Keratinocyte (primary cell): ENCODE measurements at regions not wholly inside any gene's neighbourhood (a gene's known extent, or its start where the extent isn't known, plus 50 kb on each side); places are given as distances from the start of the nearest gene placed in this dataset.

Experiments used
- DNase-seq: peaks from one replicate; pipeline ENCODE4 v3.0.0-alpha.2; 2011; ENCODE audit warnings: low read depth, missing footprints, low spot score
- FAIRE-seq: peaks from 2 replicates; lab custom pipeline; 2011; peaks lifted over from hg19 to GRCh38; lab: Jason Lieb, UNC
- H2AFZ ChIP-seq: 2 replicates; pipeline ENCODE4 v1.6.0; 2012; ENCODE audit warnings: low read length, control low read depth, inconsistent platforms; ENCODE audit not compliant: control insufficient read depth
- H3K27ac ChIP-seq: 2 replicates; pipeline ENCODE4 v1.5.1; 2011; ENCODE audit warnings: low read length; ENCODE audit not compliant: control insufficient read depth, insufficient read depth
- H3K27me3 ChIP-seq: 3 replicates; pipeline ENCODE4 v1.6.0; 2011; ENCODE audit warnings: low read length; ENCODE audit not compliant: control insufficient read depth, insufficient read depth; ENCODE audit errors: extremely low read depth
- H3K36me3 ChIP-seq, 2 experiments: 2 replicates in 1 of 2; 3 replicates in 1 of 2; pipeline ENCODE4 v1.5.1; 2011; ENCODE audit warnings: low read length in 2 of 2, mild to moderate bottlenecking in 1 of 2; ENCODE audit not compliant: control insufficient read depth in 2 of 2, insufficient read depth in 2 of 2; ENCODE audit errors: extremely low read depth in 1 of 2
- H3K4me1 ChIP-seq: 3 replicates; pipeline ENCODE4 v1.5.1; 2011; ENCODE audit warnings: low read length; ENCODE audit not compliant: control insufficient read depth, insufficient read depth; ENCODE audit errors: extremely low read depth
- H3K4me2 ChIP-seq: 3 replicates; pipeline ENCODE4 v1.6.0; 2011; ENCODE audit warnings: low read depth, low read length; ENCODE audit not compliant: control insufficient read depth, insufficient read depth; ENCODE audit errors: extremely low read depth
- H3K4me3 ChIP-seq, 3 experiments: fragments of 200-600 bp in 1 of 3; sonication (generic) in 1 of 3; 2 replicates in 2 of 3; 3 replicates in 1 of 3; pipeline ENCODE4 v1.5.1; 2011 to 2016; ENCODE audit warnings: low read length in 3 of 3, mild to moderate bottlenecking in 3 of 3, control low read depth in 2 of 3, inconsistent platforms in 1 of 3, low read depth in 1 of 3, mixed read lengths in 1 of 3, mixed run types in 1 of 3, moderate library complexity in 1 of 3; ENCODE audit not compliant: control insufficient read depth in 2 of 3, insufficient read depth in 2 of 3; ENCODE audit errors: extremely low read depth in 1 of 3
- H3K79me2 ChIP-seq: 2 replicates; pipeline ENCODE4 v1.6.0; 2012; ENCODE audit warnings: low read length; ENCODE audit not compliant: control insufficient read depth, insufficient read depth
- H3K9ac ChIP-seq: 3 replicates; pipeline ENCODE4 v1.6.0; 2011; ENCODE audit warnings: low read length; ENCODE audit not compliant: control insufficient read depth, insufficient read depth; ENCODE audit errors: extremely low read depth
- H3K9me1 ChIP-seq: 3 replicates; pipeline ENCODE4 v1.6.0; 2011; ENCODE audit warnings: low read length; ENCODE audit not compliant: control insufficient read depth, insufficient read depth; ENCODE audit errors: extremely low read depth
- H3K9me3 ChIP-seq: 2 replicates; pipeline ENCODE4 v1.5.1; 2012; ENCODE audit warnings: low read depth, low read length; ENCODE audit not compliant: control insufficient read depth
- H4K20me1 ChIP-seq: 3 replicates; pipeline ENCODE4 v1.6.0; 2011; ENCODE audit warnings: low read length; ENCODE audit not compliant: control insufficient read depth, insufficient read depth; ENCODE audit errors: extremely low read depth
- CTCF ChIP-seq, 3 experiments: IDR thresholded peaks in 1 of 3; conservative IDR thresholded peaks in 1 of 3; optimal IDR thresholded peaks in 1 of 3; 2 replicates in 2 of 3; 3 replicates in 1 of 3; pipeline versions ENCODE3 to v1.5.1; 2011; ENCODE audit warnings: low read length in 3 of 3, mild to moderate bottlenecking in 3 of 3, moderate library complexity in 2 of 3, control low read depth in 1 of 3, inconsistent platforms in 1 of 3; ENCODE audit not compliant: insufficient read depth in 2 of 3; ENCODE audit errors: extremely low read depth in 1 of 3
- EZH2 ChIP-seq: IDR thresholded peaks from one replicate; pipeline ENCODE4 v1.6.1; 2012; ENCODE audit warnings: inconsistent platforms, mild to moderate bottlenecking, low read length, moderate library complexity
- dilution Hi-C: fragments of 300-500 bp; cut with MboI; formaldehyde crosslinking; loops from one replicate; pipeline ENCODE4 v1.7.0; 2020; ENCODE audit warnings: low sequenced_read_pairs; ENCODE audit not compliant: extremely low pct_ligation_motif_present

GRCh38 chr11:106482917-106483785 is 405.7 kb downstream of the AASDHPPT start:
- FAIRE-seq: no peak
- TF ChIP-seq EZH2 (no peak), CTCF (optimal IDR thresholded peaks at IDR 0.05 in 1 of 3, IDR thresholded peaks at IDR 0.05 in 1 of 3, conservative IDR thresholded peaks at IDR 0.05 in 1 of 3; ENCODE audit: extremely low read depth in 1 of 3, insufficient read depth in 2 of 3, low read length in 3 of 3) (no peak)
- Histone ChIP-seq H3K4me2 (peak overlapping the region; percentile 29), H3K27me3 (no peaks in the 10 kb centered on the region), H3K9me1 (no peaks in the 10 kb centered on the region), H2AFZ (no peak overlapping the region), H3K9ac (no peak overlapping the region), H3K9me3 (no peaks in the 10 kb centered on the region), H3K79me2 (no peaks in the 10 kb centered on the region), H3K27ac (no peak overlapping the region), H3K36me3 (no peaks in the 10 kb centered on the region), H4K20me1 (no peaks in the 10 kb centered on the region), H3K4me1 (peaks cover 9% of the 10 kb centered on the region), H3K4me3 (no peak overlapping the region)
- no peak for DNase-seq
- dilution Hi-C loops: no loop called here

GRCh38 chr11:106491751-106492150 is 414.3 kb downstream of the AASDHPPT start:
- H3K79me2 ChIP-seq: no peaks in the 10 kb centered on the region
- DNase-seq (no peak), FAIRE-seq (no peak)
- no peak overlapping the region for H3K9ac ChIP-seq
- H3K9me3 ChIP-seq: no peaks in the 10 kb centered on the region
- TF ChIP-seq CTCF (optimal IDR thresholded peaks at IDR 0.05 in 1 of 3, IDR thresholded peaks at IDR 0.05 in 1 of 3, conservative IDR thresholded peaks at IDR 0.05 in 1 of 3; ENCODE audit: extremely low read depth in 1 of 3, insufficient read depth in 2 of 3, low read length in 3 of 3): no peak
- TF ChIP-seq EZH2: no peak
- no peak overlapping the region for H3K27ac ChIP-seq
- H3K27me3 ChIP-seq: no peaks in the 10 kb centered on the region
- no peak overlapping the region for H3K4me3 ChIP-seq
- no peaks in the 10 kb centered on the region for H4K20me1 ChIP-seq
- no peak overlapping the region for H2AFZ ChIP-seq
- H3K36me3 ChIP-seq: no peaks in the 10 kb centered on the region
- H3K4me2 ChIP-seq: no peak overlapping the region
- dilution Hi-C loops: no loop called here
- peaks cover 7% of the 10 kb centered on the region for H3K4me1 ChIP-seq
- H3K9me1 ChIP-seq: no peaks in the 10 kb centered on the region
